ENCODE measurements at regions not wholly inside any gene's neighbourhood (a gene's known extent, or its start where the extent isn't known, plus 50 kb on each side); places are given as distances from the start of the nearest gene placed in this dataset.
A peak's percentile ranks its signal among the peaks of the same experiment; 100 is the strongest.
"Not testable (repeated sequence)": the region's sequence is repeated elsewhere in the genome, so short reads cannot be mapped to it uniquely, and the experiment has no call there.

- no peak for DNase-seq
These were observed 57.3 kb downstream of the MED10 start for GRCh38 chr5:6321078-6321477.

- DNase-seq: no peak
These were observed 59.2 kb downstream of the MED10 start for GRCh38 chr5:6319116-6319515.

DNA sequence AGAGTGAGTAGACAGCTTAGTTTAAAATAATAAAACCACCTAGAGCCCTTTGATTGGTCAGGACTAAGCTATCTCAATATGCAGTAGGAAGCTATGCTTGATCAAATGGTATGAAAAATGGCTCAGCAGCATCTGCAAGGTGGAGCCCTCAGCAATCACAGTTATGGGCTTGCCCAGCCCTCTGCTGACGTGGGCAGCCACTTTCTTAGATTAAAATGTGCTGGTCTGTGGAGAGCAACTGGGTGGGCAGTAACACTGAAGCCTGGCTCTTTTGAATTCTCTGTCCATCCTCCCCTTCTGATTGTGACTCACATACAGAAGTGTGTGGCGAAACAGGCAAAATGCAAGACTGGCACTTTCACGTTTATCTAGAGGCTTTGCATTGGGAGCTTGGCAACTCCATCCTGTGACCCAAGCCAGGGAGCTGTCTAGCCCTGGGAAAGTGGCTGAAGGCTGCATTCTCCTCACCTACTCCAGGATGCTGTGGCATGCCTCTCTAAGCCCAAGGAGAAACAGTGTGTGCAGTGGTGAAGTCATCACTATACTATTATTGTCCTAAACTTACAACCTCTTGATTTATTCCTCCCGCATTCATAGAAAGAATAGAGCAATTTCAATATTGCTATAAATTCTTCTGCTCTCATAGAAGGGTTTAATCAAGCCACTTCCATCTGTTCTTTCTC, 61.1 kb downstream of the MED10 start:
- no peak for DNase-seq

- no peak for DNase-seq
These were observed 62.8 kb downstream of the MED10 start for GRCh38 chr5:6315580-6315979.

DNA sequence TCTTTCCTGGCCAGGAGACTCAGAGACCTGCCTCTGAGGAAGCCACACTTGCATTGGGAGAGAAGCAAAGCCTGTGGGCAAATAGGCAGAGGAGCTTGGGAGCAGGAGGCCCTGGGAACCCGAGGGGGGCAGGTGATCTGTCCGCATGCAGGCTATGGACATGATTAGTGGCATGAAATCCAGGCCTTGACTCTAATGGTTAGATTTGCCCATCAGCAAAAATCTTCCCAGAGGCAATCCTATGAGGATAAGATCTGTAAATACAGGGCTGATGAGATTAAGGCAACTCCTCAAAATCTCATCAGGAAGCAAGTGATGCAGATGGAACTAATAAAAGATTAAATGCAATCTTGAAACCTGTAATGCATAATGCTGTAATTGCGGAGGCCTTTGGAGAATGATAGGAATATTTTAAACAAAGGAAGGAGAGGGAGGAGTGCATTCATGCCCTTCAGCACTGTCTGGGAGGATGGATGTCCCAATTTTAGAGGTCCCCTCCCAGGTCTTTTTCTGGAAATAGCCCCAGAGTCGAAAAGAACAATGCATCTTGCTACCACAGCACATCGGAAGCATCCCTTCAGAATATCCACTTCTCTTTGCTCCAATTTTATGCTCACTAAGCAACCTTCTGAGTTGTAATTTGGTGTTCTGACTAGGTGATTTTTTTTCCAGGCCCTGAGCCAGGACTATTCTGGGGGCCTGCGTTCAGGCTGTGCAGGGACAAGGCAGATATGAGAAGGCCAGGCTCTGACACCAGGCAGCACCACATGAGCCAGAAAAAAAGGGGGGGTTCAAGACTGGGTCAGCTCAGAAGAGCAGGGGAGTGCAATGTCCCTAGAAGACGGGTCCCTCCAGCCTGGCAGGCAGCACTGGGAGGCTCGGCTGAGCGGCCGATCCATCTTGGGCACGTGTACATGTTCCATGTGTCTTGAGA, 66.5 kb downstream of the MED10 start:
- DNase-seq: no peak

DNA sequence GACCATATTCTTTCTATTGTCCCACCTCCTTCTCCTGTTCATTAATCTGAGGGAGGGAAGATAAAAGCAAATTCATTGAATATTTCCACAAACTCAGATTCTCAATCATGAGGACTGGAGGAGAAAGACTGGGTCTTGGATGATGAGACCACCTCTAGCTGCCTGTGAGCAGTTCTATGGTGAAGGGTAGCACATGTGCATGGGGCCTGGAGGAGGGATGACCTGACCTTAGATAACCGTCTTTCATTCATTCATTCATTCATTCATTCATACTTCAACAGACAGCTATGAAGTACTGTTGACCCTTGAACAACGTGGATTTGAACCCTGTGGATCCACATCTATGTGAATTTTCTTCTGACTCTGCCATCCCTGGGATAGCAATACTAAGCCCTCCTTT, 68.4 kb downstream of the MED10 start:
- DNase-seq: no peak

- no peak for DNase-seq
These were observed 69.7 kb downstream of the MED10 start for GRCh38 chr5:6308683-6309082.

- DNase-seq: no peak
These were observed 71.0 kb downstream of the MED10 start for GRCh38 chr5:6307304-6307703.

DNA sequence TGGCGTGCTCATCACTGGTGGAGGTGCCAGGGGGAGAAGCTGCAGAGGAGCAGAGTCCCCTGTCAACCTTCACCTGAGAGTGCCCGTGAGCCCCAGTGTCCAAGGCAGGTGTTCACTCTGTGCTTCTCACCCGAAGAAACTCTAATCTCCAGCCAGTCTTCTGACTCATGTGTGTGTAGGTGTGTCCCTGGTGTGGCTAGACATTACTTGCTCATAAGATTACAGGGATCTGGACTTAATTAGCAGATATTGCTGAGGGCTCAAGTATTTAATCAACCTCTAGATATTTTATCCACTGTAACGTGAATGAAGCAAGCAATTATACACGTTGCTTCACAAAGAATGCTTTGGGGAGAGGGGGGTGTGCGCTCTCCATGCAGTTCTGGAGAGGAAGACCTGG, 72.5 kb downstream of the MED10 start:
- no peak for DNase-seq

- DNase-seq: no peak
These were observed 75.7 kb downstream of the MED10 start for GRCh38 chr5:6302684-6303083.

DNA sequence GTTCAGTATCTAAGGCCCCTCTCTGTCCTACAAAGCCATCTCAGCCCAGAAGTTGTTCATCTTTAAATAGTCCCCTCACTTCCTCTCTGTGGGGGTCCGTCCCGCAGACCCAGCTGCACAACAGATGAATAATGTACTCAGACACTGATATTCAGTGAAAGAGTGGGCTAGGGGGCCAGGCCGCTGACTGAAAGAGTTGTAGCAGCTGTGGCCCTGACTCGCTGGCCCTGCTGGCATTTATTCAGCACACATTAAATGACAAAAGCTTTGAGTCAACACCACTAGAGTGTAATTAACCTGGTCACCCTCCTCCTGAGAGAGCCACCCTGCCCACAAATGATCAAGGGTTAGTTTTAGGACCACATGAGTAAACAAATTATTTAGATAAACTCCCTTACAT, 76.3 kb downstream of the MED10 start:
- DNase-seq: no peak

GRCh38 chr5:6296524-6296923, 81.8 kb downstream of the MED10 start:
- DNase-seq: no peak

DNA sequence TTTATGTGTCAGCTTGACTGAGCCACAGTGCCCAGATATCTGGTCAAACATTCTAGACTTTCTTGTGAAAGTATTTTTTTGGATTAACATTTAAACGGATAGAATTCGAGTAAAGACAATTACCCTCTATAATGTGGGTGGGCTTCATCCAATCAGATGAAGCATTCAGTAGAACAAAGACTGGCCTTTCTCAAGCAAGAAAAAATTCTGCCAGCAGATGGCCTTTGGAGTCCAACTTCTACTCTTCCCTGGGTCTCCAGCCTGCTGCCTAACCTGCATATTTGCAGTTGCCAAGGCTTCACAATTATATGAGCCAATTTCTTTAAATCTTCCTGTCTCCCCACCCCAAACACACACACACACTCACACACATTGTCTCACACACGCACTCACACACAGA, 86.4 kb downstream of the MED10 start:
- peak; percentile 16 for DNase-seq

GRCh38 chr5:6289239-6289638, 89.1 kb downstream of the MED10 start:
- no peak for DNase-seq

GRCh38 chr5:6287176-6287575, 91.2 kb downstream of the MED10 start:
- no peak for DNase-seq

- no peak for DNase-seq
These were observed 91.9 kb downstream of the MED10 start for GRCh38 chr5:6286404-6286803.

DNA sequence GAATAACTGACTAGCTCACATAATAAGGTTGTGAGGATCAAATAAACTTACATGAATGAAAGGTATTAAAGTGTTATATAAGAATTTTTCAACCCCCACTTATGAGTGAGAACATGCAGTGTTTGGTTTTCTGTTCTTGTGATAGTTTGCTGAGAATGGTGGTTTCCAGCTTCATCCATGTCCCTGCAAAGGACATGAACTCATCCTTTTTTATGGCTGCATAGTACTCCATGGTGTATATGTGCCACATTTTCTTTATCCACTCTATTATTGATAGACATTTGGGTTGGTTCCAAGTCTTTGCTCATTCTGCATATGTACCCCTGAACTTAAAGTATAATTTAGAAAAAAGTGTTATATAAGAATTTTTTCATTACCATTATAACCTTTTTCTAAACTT, 93.9 kb downstream of the MED10 start:
- DNase-seq: not testable (repeated sequence)

DNA sequence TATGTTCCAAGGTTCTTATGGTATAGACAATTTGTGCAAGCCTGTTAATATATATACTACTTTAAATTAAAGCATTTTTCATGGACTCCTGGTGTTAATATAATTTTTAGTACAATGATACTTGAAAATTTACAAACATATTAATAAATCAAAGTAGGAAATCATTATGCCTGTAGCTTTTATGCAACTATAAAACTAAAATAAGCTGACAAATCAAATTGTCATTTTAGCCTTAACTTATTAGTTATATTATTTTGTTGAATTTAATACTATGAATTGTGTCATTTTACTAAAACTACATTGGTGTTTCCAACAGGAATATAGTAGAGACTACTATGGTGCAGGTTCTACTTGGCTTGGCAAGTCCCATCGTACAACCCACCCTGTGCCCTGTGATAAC, 96.0 kb downstream of the MED10 start:
- no peak for DNase-seq

- no peak for DNase-seq
These were observed 96.5 kb downstream of the MED10 start for GRCh38 chr5:6281818-6282217.

- no peak for DNase-seq
These were observed 97.8 kb downstream of the MED10 start for GRCh38 chr5:6280425-6281100.

GRCh38 chr5:6279607-6280006, 98.7 kb downstream of the MED10 start:
- no peak for DNase-seq

GRCh38 chr5:6274846-6275543, 103.4 kb downstream of the MED10 start:
- no peak for DNase-seq

GRCh38 chr5:6273749-6274148, 104.6 kb downstream of the MED10 start:
- no peak for DNase-seq
